ENCODE measurements at regions not wholly inside any gene's neighbourhood (a gene's known extent, or its start where the extent isn't known, plus 50 kb on each side); places are given as distances from the start of the nearest gene placed in this dataset.

DNA sequence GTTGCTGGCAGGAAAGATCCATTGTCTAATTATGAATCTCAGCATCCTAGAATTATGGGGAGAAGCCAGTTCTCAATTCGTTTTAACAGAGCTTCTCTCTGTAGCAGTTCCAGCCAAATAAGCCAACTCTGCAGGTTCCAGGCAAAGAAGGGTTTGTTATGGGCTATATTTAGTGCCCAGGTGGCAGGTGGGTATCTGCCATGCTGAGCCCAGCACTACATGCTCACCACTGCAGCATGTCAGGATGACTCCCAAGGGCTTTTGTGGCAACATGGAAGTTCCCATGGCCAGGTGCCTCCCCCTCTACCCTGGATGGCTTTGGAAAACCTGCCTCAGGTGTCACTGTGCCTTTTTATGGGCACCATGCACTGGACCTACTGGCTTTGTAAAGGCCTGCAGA, 74.5 kb upstream of the KCNK12 start:
- TF ChIP-seq, protein P1, sequence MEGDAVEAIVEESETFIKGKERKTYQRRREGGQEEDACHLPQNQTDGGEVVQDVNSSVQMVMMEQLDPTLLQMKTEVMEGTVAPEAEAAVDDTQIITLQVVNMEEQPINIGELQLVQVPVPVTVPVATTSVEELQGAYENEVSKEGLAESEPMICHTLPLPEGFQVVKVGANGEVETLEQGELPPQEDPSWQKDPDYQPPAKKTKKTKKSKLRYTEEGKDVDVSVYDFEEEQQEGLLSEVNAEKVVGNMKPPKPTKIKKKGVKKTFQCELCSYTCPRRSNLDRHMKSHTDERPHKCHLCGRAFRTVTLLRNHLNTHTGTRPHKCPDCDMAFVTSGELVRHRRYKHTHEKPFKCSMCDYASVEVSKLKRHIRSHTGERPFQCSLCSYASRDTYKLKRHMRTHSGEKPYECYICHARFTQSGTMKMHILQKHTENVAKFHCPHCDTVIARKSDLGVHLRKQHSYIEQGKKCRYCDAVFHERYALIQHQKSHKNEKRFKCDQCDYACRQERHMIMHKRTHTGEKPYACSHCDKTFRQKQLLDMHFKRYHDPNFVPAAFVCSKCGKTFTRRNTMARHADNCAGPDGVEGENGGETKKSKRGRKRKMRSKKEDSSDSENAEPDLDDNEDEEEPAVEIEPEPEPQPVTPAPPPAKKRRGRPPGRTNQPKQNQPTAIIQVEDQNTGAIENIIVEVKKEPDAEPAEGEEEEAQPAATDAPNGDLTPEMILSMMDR (IDR thresholded peaks at IDR 0.05; ENCODE audit: low read depth, low read length) = no peak
- H3K4me3 ChIP-seq (ENCODE audit: low read depth, low read length) = no peak overlapping the region

GRCh38 chr2:47644351-47644750, 73.6 kb upstream of the KCNK12 start:
- no peak overlapping the region for H3K4me3 ChIP-seq (ENCODE audit: low read depth, low read length)
- TF ChIP-seq, protein P1 (IDR thresholded peaks at IDR 0.05; ENCODE audit: low read depth, low read length) = no peak

- TF ChIP-seq, protein P1 (IDR thresholded peaks at IDR 0.05; ENCODE audit: low read depth, low read length) = no peak
- H3K4me3 ChIP-seq (ENCODE audit: low read depth, low read length) = no peak overlapping the region
These were observed 70.6 kb upstream of the KCNK12 start for GRCh38 chr2:47641366-47641765.

DNA sequence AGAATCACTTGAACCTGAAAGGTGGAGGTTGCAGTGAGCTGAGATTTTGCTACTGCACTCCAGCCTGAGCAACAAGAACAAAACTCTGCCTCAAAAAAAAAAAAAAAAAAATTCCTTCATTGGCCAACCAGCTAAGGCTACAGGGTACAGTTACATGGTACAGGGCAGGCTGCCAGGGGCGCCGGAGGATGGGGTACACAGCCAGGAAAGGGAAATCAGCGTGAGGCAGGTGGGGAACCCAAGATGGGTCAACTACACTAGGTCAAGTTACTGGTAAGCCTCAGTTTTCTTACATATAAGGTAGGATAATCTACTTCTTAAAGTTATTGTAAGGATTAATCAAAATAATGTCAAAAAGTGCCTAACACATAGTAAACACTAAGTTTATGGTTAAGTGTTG, 69.6 kb upstream of the KCNK12 start:
- TF ChIP-seq, protein P1 (IDR thresholded peaks at IDR 0.05; ENCODE audit: low read depth, low read length) = no peak
- no peak overlapping the region for H3K4me3 ChIP-seq (ENCODE audit: low read depth, low read length)

DNA sequence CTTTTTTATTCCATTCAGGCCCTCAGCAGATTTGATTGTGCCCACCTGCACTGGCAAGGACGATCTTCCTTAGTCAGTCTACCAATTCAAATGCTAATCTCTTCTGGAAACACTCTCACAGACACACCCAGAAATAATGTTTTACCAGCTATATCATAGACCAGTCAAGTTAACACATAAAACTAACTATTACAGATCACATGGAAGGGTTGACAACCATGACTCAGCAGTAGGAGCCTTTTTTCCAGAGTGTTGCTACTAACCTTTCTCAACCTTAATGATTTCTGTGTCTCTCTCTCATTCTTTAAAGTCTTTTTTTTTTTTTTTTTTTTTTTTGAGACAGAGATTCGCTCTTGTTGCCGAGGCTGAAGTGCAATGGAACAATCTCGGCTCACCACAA, 68.7 kb upstream of the KCNK12 start:
- H3K4me3 ChIP-seq (ENCODE audit: low read depth, low read length) = no peak overlapping the region
- TF ChIP-seq, protein P1 (IDR thresholded peaks at IDR 0.05; ENCODE audit: low read depth, low read length) = no peak

DNA sequence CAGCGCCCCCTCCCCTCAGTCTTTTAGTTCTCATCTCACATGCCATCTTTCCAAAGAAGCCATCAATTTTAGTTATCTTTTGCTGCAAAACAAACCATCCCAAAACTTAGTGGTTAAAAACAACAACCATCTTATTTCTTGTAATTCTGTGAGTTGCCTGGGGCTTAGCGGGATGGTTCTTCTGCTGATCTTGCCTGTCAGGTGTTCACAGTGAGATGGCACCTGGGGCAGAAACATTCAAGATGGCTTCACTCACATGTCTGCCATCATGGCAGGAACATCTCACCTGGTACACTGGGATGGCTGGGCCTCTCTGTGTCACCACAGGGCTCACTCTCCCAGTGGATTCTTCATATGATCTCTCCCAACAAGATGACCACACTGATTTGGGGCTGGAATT, 67.6 kb upstream of the KCNK12 start:
- TF ChIP-seq, protein P1 (IDR thresholded peaks at IDR 0.05; ENCODE audit: low read depth, low read length) = no peak
- no peak overlapping the region for H3K4me3 ChIP-seq (ENCODE audit: low read depth, low read length)

- TF ChIP-seq, protein P1 (IDR thresholded peaks at IDR 0.05; ENCODE audit: low read depth, low read length) = no peak
- no peak overlapping the region for H3K4me3 ChIP-seq (ENCODE audit: low read depth, low read length)
These were observed 65.9 kb upstream of the KCNK12 start for GRCh38 chr2:47636596-47637264.

All from WI38 (cell line).